CD4-positive, alpha-beta memory T cell (primary cell): ENCODE measurements at regions not wholly inside any gene's neighbourhood (a gene's known extent, or its start where the extent isn't known, plus 50 kb on each side); places are given as distances from the start of the nearest gene placed in this dataset.

ENCODE experiments used
- CTCF ChIA-PET: fragments of 350-600 bp; sonication (Branson Sonifier 250); formaldehyde crosslinking; loops from one replicate; lab custom pipeline; 2021; ENCODE audit warnings: inconsistent platforms; ENCODE audit not compliant: partially characterized antibody; lab: Charles Lee
- POLR2A ChIA-PET: fragments of 350-600 bp; sonication (Branson Sonifier 250); formaldehyde crosslinking; loops from one replicate; lab custom pipeline; 2021; ENCODE audit not compliant: partially characterized antibody; lab: Charles Lee
- DNase-seq, 5 donors: peaks; one replicate each; pipeline versions ENCODE4 v3.0.0 to v3.0.0-alpha.2; 2020 to 2022; ENCODE audit warnings: mixed read lengths in 1 of 5
- H3K27ac ChIP-seq: one replicate; pipeline ENCODE4 v1.7.0; 2013; ENCODE audit warnings: low read depth, low read length
- H3K27me3 ChIP-seq: 2 replicates; pipeline ENCODE4 v1.7.0; 2013; ENCODE audit warnings: mild to moderate bottlenecking, low read length, moderate library complexity; ENCODE audit not compliant: insufficient read depth
- H3K36me3 ChIP-seq: 2 replicates; pipeline ENCODE4 v1.7.0; 2013; ENCODE audit warnings: mild to moderate bottlenecking, low read length, moderate library complexity; ENCODE audit not compliant: insufficient read depth
- H3K4me1 ChIP-seq: 2 replicates; pipeline ENCODE4 v1.7.0; 2013; ENCODE audit warnings: mild to moderate bottlenecking, low read length, moderate library complexity; ENCODE audit not compliant: insufficient read depth
- H3K4me3 ChIP-seq, 2 donors: one replicate each; pipeline ENCODE4 v1.7.0; 2013; ENCODE audit warnings: low read length in 2 of 2, mild to moderate bottlenecking in 1 of 2
- H3K9me3 ChIP-seq, 2 donors: one replicate each; pipeline ENCODE4 v1.7.0; 2013; ENCODE audit warnings: low read length in 2 of 2, control low read depth in 1 of 2; ENCODE audit not compliant: control insufficient read depth in 1 of 2
- H3K27ac Mint-ChIP-seq, 7 donors: one replicate each; pipeline ENCODE4 v1.8.0; 2020 to 2021; ENCODE audit warnings: mixed read lengths in 7 of 7, mild to moderate bottlenecking in 6 of 7, inconsistent platforms in 3 of 7, moderate library complexity in 3 of 7
- H3K27me3 Mint-ChIP-seq, 2 donors: one replicate each; pipeline ENCODE4 v1.8.0; 2020 to 2021; ENCODE audit warnings: mixed read lengths in 2 of 2
- H3K36me3 Mint-ChIP-seq, 2 donors: one replicate each; pipeline ENCODE4 v1.8.0; 2020 to 2021; ENCODE audit warnings: mixed read lengths in 2 of 2, inconsistent platforms in 1 of 2, mild to moderate bottlenecking in 1 of 2
- H3K4me1 Mint-ChIP-seq, 4 donors: one replicate each; pipeline ENCODE4 v1.8.0; 2020 to 2021; ENCODE audit warnings: mixed read lengths in 4 of 4, mild to moderate bottlenecking in 1 of 4
- H3K4me3 Mint-ChIP-seq, 8 donors: one replicate each; pipeline ENCODE4 v1.8.0; 2020 to 2021; ENCODE audit warnings: mixed read lengths in 8 of 8, mild to moderate bottlenecking in 7 of 8, moderate library complexity in 6 of 8, inconsistent platforms in 3 of 8
- H3K9me3 Mint-ChIP-seq, 8 donors: one replicate each; pipeline ENCODE4 v1.8.0; 2020 to 2021; ENCODE audit warnings: mixed read lengths in 8 of 8, mild to moderate bottlenecking in 5 of 8, inconsistent platforms in 3 of 8, moderate library complexity in 1 of 8
- intact Hi-C: fragments of 100-400 bp; cut with micrococcal nuclease; formaldehyde crosslinking; loops from one replicate; pipeline ENCODE4 v1.15.1; 2023

- Histone ChIP-seq H3K9me3 (no peaks in the 10 kb centered on the region), H3K4me3 (no peak overlapping the region), H3K27ac (no peak overlapping the region), H3K36me3 (no peaks in the 10 kb centered on the region), H3K27me3 (no peaks in the 10 kb centered on the region), H3K4me1 (no peaks in the 10 kb centered on the region)
- intact Hi-C loops, result no loop called here
- Mint-ChIP-seq H3K27ac (no peak overlapping the region), H3K4me3 (no peak overlapping the region), H3K4me1 (no peaks in the 10 kb centered on the region), H3K27me3 (peaks cover 0 to 2% of the 10 kb centered on the region in 2 donors), H3K9me3 (peaks cover 0 to 10% (median 1%) of the 10 kb centered on the region in 8 donors), H3K36me3 (no peaks in the 10 kb centered on the region)
- POLR2A ChIA-PET, result no interaction called here
- no peak for DNase-seq
- CTCF ChIA-PET, result no interaction called here
Observed at GRCh38 chr11:114844896-114845295, 166.6 kb downstream of the NXPE2 start.

- CTCF ChIA-PET, result no interaction called here
- Mint-ChIP-seq H3K4me1 (no peaks in the 10 kb centered on the region), H3K27me3 (peaks cover 0 to 2% of the 10 kb centered on the region in 2 donors), H3K4me3 (no peak overlapping the region), H3K36me3 (no peaks in the 10 kb centered on the region), H3K9me3 (peaks cover 0 to 10% (median 1%) of the 10 kb centered on the region in 8 donors), H3K27ac (no peak overlapping the region)
- DNase-seq, result no peak
- Histone ChIP-seq H3K9me3 (no peaks in the 10 kb centered on the region), H3K4me3 (no peak overlapping the region), H3K4me1 (no peaks in the 10 kb centered on the region), H3K36me3 (no peaks in the 10 kb centered on the region), H3K27me3 (no peaks in the 10 kb centered on the region), H3K27ac (no peak overlapping the region)
- intact Hi-C loops, result no loop called here
- POLR2A ChIA-PET, result no interaction called here
Observed at GRCh38 chr11:114845766-114846415, 167.6 kb downstream of the NXPE2 start.

GRCh38 chr11:114846416-114846791 is 168.1 kb downstream of the NXPE2 start:
- intact Hi-C loops, result no loop called here
- Histone ChIP-seq H3K36me3 (no peaks in the 10 kb centered on the region), H3K27me3 (no peaks in the 10 kb centered on the region), H3K4me1 (no peaks in the 10 kb centered on the region), H3K9me3 (no peaks in the 10 kb centered on the region), H3K27ac (no peak overlapping the region), H3K4me3 (no peak overlapping the region)
- DNase-seq, result no peak
- H3K4me3 Mint-ChIP-seq, result no peak overlapping the region
- no peaks in the 10 kb centered on the region for H3K36me3 Mint-ChIP-seq
- no peaks in the 10 kb centered on the region for H3K4me1 Mint-ChIP-seq
- H3K9me3 Mint-ChIP-seq, result peaks cover 0 to 10% (median 1%) of the 10 kb centered on the region in 8 donors
- H3K27ac Mint-ChIP-seq, result no peak overlapping the region
- H3K27me3 Mint-ChIP-seq, result peaks cover 0 to 2% of the 10 kb centered on the region in 2 donors
- CTCF ChIA-PET, result no interaction called here
- POLR2A ChIA-PET, result no interaction called here

GRCh38 chr11:114847306-114847975 is 169.1 kb downstream of the NXPE2 start:
- H3K4me3 Mint-ChIP-seq, result no peak overlapping the region
- Histone ChIP-seq H3K4me1 (no peaks in the 10 kb centered on the region), H3K9me3 (no peaks in the 10 kb centered on the region), H3K4me3 (no peak overlapping the region), H3K27me3 (no peaks in the 10 kb centered on the region), H3K36me3 (no peaks in the 10 kb centered on the region), H3K27ac (no peak overlapping the region)
- peaks cover 0 to 2% of the 10 kb centered on the region in 2 donors for H3K27me3 Mint-ChIP-seq
- H3K27ac Mint-ChIP-seq, result no peak overlapping the region
- H3K9me3 Mint-ChIP-seq, result peaks cover 0 to 8% (median 2%) of the 10 kb centered on the region in 8 donors
- intact Hi-C loops, result no loop called here
- POLR2A ChIA-PET, result no interaction called here
- H3K36me3 Mint-ChIP-seq, result no peaks in the 10 kb centered on the region
- no peak for DNase-seq
- H3K4me1 Mint-ChIP-seq, result no peaks in the 10 kb centered on the region
- CTCF ChIA-PET, result no interaction called here

- H3K4me1 ChIP-seq, result no peaks in the 10 kb centered on the region
- POLR2A ChIA-PET, result no interaction called here
Observed at GRCh38 chr11:114848027-114848426, 169.7 kb downstream of the NXPE2 start.

GRCh38 chr11:114857281-114857680 is 179.0 kb downstream of the NXPE2 start:
- no peaks in the 10 kb centered on the region for H3K36me3 ChIP-seq
- H3K9me3 ChIP-seq, result no peaks in the 10 kb centered on the region
- H3K27me3 ChIP-seq, result no peaks in the 10 kb centered on the region
- H3K4me1 ChIP-seq, result no peaks in the 10 kb centered on the region
- Mint-ChIP-seq H3K4me3 (no peak overlapping the region), H3K36me3 (no peaks in the 10 kb centered on the region), H3K4me1 (no peaks in the 10 kb centered on the region), H3K27me3 (peaks cover 0 to 3% of the 10 kb centered on the region in 2 donors), H3K27ac (no peak overlapping the region), H3K9me3 (peaks cover 0 to 21% (median 5%) of the 10 kb centered on the region in 8 donors)
- no peak overlapping the region for H3K4me3 ChIP-seq
- CTCF ChIA-PET, result no interaction called here
- intact Hi-C loops, result no loop called here
- DNase-seq, result no peak
- H3K27ac ChIP-seq, result no peak overlapping the region
- POLR2A ChIA-PET, result no interaction called here

More at GRCh38 chr11:114848027-114848426, 169.7 kb downstream of the NXPE2 start:
- Histone ChIP-seq H3K9me3 (no peaks in the 10 kb centered on the region), H3K4me3 (no peak overlapping the region), H3K27me3 (no peaks in the 10 kb centered on the region), H3K36me3 (no peaks in the 10 kb centered on the region), H3K27ac (no peak overlapping the region)
- Mint-ChIP-seq H3K9me3 (peaks cover 0 to 8% (median 2%) of the 10 kb centered on the region in 8 donors), H3K27ac (no peak overlapping the region), H3K27me3 (peaks cover 0 to 2% of the 10 kb centered on the region in 2 donors), H3K36me3 (no peaks in the 10 kb centered on the region), H3K4me1 (no peaks in the 10 kb centered on the region), H3K4me3 (no peak overlapping the region)
- intact Hi-C loops, result no loop called here
- CTCF ChIA-PET, result no interaction called here
- no peak for DNase-seq

GRCh38 chr11:114864896-114865295 is 186.6 kb downstream of the NXPE2 start:
- no peaks in the 10 kb centered on the region for H3K36me3 Mint-ChIP-seq
- H3K27me3 Mint-ChIP-seq, result peaks cover 0 to 3% of the 10 kb centered on the region in 2 donors
- peaks cover 0 to 2% (median 0%) of the 10 kb centered on the region in 8 donors for H3K9me3 Mint-ChIP-seq
- H3K4me3 ChIP-seq, result no peak overlapping the region
- no peaks in the 10 kb centered on the region for H3K27me3 ChIP-seq
- DNase-seq, result no peak
- H3K4me3 Mint-ChIP-seq, result no peak overlapping the region
- H3K4me1 ChIP-seq, result no peaks in the 10 kb centered on the region
- no peak overlapping the region for H3K27ac Mint-ChIP-seq
- no peaks in the 10 kb centered on the region for H3K36me3 ChIP-seq
- H3K9me3 ChIP-seq, result no peaks in the 10 kb centered on the region
- H3K27ac ChIP-seq, result no peak overlapping the region
- POLR2A ChIA-PET, result no interaction called here
- CTCF ChIA-PET, result no interaction called here
- intact Hi-C loops, result no loop called here
- H3K4me1 Mint-ChIP-seq, result no peaks in the 10 kb centered on the region
